ENCODE measurements at regions not wholly inside any gene's neighbourhood (a gene's known extent, or its start where the extent isn't known, plus 50 kb on each side); places are given as distances from the start of the nearest gene placed in this dataset.
A peak's percentile ranks its signal among the peaks of the same experiment; 100 is the strongest.
"Not testable (repeated sequence)": the region's sequence is repeated elsewhere in the genome, so short reads cannot be mapped to it uniquely, and the experiment has no call there.

GRCh38 chr10:45249978-45250693 lies 65.3 kb downstream of the OR13A1 start:
- peak; percentile 60 for DNase-seq (ENCODE audit: low spot score)

DNA sequence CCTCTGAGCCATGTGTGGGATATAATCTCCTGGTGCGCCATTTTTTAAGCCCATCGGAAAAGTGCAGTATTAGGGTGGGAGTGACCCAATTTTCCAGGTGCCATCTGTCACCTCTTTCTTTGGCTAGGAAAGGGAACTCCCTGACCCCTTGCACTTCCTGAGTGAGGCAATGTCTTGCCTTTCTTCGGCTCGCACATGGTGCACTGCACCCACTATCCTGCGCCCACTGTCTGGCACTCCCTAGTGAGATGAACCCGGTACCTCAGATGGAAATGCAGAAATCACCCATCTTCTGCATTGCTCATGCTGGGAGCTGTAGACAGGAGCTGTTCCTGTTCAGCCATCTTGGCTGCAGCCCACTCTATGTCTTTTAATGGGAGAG lies 64.7 kb downstream of the OR13A1 start:
- not testable (repeated sequence) for DNase-seq (ENCODE audit: low spot score)
